Sigmoid colon (tissue), 4 donors: ENCODE measurements at regions not wholly inside any gene's neighbourhood (a gene's known extent, or its start where the extent isn't known, plus 50 kb on each side); places are given as distances from the start of the nearest gene placed in this dataset.

Source experiments
- CTCF ChIP-seq, 4 experiments: fragments of 450-650 bp in 3 of 4; fragments of 200-600 bp in 1 of 4; IDR thresholded peaks; one replicate each; pipeline ENCODE4 v1.5.1; 2016 to 2019; ENCODE audit warnings: antibody characterized with exemption in 4 of 4, mild to moderate bottlenecking in 3 of 4, moderate library complexity in 2 of 4
- EP300 ChIP-seq, 4 donors: sonication (generic); formaldehyde crosslinking; IDR thresholded peaks; one replicate each; pipeline ENCODE4 v1.6.1; 2017; ENCODE audit warnings: antibody characterized with exemption in 4 of 4
- POLR2A ChIP-seq, 2 donors: fragments of 450-650 bp; IDR thresholded peaks; one replicate each; pipeline ENCODE4 v1.6.1; 2016; ENCODE audit warnings: antibody characterized with exemption in 2 of 2, mild to moderate bottlenecking in 2 of 2, moderate library complexity in 2 of 2
- POLR2AphosphoS5 ChIP-seq, 4 donors: sonication (generic); formaldehyde crosslinking; IDR thresholded peaks; one replicate each; pipeline ENCODE4 v1.6.1; 2017; ENCODE audit warnings: antibody characterized with exemption in 4 of 4

- TF ChIP-seq CTCF (IDR thresholded peaks at IDR 0.05), result no peak
- no peak for TF ChIP-seq POLR2A (IDR thresholded peaks at IDR 0.05)
- TF ChIP-seq EP300 (IDR thresholded peaks at IDR 0.05), result no peak
- TF ChIP-seq POLR2AphosphoS5 (IDR thresholded peaks at IDR 0.05), result no peak
Measured at GRCh38 chr6:164184410-164184809, 769.9 kb downstream of the QKI start.
